Choroid plexus epithelial cell (primary cell): ENCODE measurements at regions not wholly inside any gene's neighbourhood (a gene's known extent, or its start where the extent isn't known, plus 50 kb on each side); places are given as distances from the start of the nearest gene placed in this dataset.
"Not testable (repeated sequence)": the region's sequence is repeated elsewhere in the genome, so short reads cannot be mapped to it uniquely, and the experiment has no call there.

Experiments used
- DNase-seq: peaks from one replicate; pipeline ENCODE4 v3.0.0-alpha.2; 2010; ENCODE audit warnings: low read depth
- H3K4me3 ChIP-seq: 2 replicates; pipeline ENCODE4 v1.5.1; 2011; ENCODE audit warnings: low read depth, mild to moderate bottlenecking, control low read depth, low read length, moderate library complexity
- TF ChIP-seq, protein P1 (sequence below): conservative IDR thresholded peaks from 2 replicates; pipeline ENCODE4 v1.5.1; 2011; ENCODE audit warnings: low read depth, mild to moderate bottlenecking, control low read depth, inconsistent platforms, low read length, moderate library complexity

DNA sequence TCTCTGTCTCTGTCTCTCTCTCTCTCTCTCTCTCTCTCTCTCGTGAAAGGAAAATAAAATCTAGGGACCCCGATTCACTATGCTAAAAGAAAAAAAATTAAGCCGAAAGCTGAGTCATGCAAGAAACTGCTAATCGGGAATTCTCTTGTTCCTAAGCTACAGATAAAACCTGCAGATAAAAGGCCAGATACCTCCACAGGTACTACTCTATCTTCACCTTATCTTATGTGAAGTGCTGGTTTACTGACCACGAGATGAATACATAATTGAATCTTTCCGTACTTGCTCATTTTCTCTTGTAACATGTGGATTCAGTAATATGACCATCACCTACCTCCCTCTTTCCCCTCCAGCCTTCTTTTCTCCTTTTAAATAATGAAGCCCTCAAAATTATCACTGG is 120.5 kb downstream of the RFX6 start:
- H3K4me3 ChIP-seq, result no peak overlapping the region
- TF ChIP-seq, protein P1, sequence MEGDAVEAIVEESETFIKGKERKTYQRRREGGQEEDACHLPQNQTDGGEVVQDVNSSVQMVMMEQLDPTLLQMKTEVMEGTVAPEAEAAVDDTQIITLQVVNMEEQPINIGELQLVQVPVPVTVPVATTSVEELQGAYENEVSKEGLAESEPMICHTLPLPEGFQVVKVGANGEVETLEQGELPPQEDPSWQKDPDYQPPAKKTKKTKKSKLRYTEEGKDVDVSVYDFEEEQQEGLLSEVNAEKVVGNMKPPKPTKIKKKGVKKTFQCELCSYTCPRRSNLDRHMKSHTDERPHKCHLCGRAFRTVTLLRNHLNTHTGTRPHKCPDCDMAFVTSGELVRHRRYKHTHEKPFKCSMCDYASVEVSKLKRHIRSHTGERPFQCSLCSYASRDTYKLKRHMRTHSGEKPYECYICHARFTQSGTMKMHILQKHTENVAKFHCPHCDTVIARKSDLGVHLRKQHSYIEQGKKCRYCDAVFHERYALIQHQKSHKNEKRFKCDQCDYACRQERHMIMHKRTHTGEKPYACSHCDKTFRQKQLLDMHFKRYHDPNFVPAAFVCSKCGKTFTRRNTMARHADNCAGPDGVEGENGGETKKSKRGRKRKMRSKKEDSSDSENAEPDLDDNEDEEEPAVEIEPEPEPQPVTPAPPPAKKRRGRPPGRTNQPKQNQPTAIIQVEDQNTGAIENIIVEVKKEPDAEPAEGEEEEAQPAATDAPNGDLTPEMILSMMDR, result no peak
- no peak for DNase-seq

DNA sequence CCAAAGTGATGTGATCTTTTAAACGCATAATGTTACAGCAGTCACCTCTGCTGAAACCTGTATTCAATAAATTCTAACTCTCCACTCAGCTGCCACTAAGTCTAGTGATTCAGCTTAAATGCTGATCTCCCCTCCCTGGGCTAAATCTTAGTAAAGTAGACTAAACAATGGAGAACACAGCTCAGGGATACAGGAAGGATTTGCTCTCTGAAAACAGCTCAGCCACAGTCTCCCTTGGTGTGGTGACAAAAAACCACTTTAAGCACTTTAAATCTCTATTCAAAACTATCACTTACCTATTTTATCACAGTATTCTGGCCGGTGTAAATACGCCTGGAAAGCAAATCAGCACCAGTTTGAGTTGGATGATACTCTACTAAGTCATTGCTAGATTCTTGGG is 130.6 kb downstream of the RFX6 start:
- H3K4me3 ChIP-seq, result no peak overlapping the region
- TF ChIP-seq, protein P1, result no peak
- no peak for DNase-seq

DNA sequence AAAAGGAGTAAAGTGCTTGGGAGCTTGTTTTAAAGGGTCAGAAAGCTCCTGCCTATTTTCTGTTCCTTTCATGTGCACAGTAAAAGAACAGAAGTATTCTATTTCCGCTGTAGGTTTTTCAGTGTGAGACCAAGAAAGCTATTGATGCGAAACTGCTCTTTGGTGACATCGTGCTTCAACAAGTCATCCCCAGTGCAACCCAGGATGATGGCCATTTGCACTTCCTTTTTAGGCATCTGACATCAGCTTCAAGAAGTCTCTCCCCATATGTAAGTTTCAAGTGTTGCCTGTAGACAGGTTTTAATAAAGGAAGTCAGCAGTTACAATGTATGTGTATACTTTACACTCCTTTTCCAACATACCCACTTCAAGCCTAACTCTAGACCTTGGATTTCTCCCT is 131.6 kb downstream of the RFX6 start:
- no peak overlapping the region for H3K4me3 ChIP-seq
- DNase-seq, result no peak
- TF ChIP-seq, protein P1, result no peak

DNA sequence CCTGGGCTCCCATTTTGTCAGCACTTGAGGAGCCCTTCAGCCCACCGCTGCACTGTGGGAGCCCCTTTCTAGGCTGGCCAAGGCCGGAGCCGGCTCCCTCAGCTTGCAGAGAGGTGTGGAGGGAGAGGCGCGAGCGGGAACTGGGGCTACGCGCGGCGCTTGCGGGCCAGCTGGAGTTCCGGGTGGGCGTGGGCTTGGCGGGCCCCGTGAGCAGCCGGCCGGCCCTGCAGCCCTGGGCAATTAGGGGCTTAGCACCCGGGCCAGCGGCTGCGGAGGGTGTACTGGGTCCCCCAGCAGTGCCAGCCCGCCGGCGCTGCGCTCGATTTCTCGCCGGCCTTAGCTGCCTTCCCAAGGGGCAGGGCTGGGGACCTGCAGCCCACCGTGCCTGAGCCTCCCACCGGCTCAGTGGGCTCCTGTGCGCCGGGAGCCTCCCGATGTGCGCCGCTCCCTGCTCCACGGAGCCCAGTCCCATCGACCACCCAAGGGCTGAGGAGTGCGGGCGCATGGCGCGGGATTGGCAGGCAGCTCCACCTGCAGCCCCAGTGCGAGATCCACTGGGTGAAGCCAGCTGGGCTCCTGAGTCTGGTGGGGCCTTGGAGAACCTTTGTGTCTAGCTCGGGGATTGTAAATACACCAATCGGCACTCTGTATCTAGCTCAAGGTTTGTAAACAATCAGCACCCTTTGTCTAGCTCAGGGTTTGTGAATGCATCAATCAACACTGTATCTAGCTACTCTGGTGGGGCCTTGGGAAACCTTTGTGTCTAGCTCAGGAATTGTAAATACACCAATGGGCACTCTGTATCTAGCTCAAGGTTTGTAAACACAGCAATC is 137.8 kb downstream of the RFX6 start:
- H3K4me3 ChIP-seq, DNase-seq: not testable (repeated sequence)

DNA sequence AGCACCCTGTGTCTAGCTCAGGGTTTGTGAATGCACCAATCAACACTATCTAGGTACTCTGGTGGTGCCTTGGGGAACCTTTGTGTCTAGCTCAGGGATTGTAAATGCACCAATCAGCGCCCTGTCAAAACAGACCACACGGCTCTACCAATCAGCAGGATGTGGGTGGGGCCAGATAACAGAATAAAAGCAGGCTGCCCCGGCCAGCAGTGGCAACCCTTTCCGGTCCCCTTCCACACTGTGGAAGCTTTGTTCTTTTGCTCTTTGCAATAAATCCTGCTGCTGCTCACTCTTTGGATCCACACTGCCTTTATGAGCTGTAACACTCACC is 138.4 kb downstream of the RFX6 start:
- H3K4me3 ChIP-seq, DNase-seq: not testable (repeated sequence)

DNA sequence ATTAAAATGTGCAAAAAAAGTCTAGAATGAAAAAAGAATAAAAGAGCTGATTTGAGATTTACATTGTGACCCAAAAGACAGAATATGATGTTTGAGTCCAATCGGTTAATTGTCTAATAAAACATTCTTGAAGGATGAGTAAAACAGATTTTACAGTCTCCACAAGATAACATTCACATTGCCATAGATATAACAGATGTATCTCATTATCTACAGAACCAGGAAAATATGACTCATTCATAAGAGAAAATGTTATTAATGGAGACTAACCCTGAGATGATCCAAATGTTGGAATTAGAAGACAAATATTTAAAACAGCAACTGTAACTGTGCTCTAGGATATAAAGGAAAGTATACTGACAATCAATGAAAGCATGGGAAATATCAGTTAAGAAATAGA is 141.7 kb downstream of the RFX6 start:
- no peak overlapping the region for H3K4me3 ChIP-seq
- DNase-seq, result no peak
- TF ChIP-seq, protein P1, result no peak

DNA sequence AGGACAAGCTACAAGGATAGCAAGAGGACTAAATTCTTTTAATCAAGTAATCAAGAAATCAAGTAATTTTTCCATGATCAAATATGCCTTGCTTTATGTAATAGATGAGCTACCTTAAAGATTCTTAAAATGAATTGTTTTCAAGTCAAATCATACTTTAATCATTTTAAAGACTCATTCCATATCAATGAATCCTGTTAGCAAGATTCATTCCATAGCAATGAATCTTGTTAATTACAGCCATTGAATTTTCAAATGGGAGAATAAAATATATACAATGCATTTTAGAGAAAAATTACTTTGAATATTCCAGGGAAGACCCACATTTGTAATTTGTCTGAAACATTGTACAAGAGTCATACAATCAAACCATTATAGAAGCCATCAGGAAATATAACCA is 145.7 kb downstream of the RFX6 start:
- DNase-seq, result no peak
- no peak overlapping the region for H3K4me3 ChIP-seq
- TF ChIP-seq, protein P1, result no peak

DNA sequence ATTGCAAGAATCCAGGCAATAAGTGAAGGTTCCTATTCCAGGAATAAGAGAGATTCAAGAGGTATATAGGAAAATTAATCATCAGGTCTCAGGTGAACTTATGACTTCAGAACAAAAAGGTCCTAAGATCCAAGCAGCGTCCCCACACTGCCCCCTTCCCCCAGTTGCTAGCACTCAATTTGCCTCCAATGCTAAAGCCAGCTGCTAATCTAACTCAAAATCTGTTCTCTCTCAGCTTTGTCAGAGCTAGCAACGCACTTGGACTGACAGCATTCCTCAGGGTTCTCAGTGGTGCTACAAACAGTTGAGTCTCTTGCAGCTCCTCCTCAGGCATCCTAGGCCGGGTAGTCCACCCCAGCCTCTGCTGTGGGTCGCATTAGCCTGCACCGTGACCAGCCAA is 148.3 kb downstream of the RFX6 start:
- H3K4me3 ChIP-seq, result no peak overlapping the region
- TF ChIP-seq, protein P1, result no peak
- DNase-seq, result no peak
